GM12872 (cell line): ENCODE measurements at regions not wholly inside any gene's neighbourhood (a gene's known extent, or its start where the extent isn't known, plus 50 kb on each side); places are given as distances from the start of the nearest gene placed in this dataset.

Source experiments
- CTCF ChIP-seq: IDR thresholded peaks from 3 replicates; pipeline ENCODE4 v1.5.1; 2011; ENCODE audit warnings: low read depth, mild to moderate bottlenecking, low read length, moderate library complexity; ENCODE audit not compliant: insufficient read depth

DNA sequence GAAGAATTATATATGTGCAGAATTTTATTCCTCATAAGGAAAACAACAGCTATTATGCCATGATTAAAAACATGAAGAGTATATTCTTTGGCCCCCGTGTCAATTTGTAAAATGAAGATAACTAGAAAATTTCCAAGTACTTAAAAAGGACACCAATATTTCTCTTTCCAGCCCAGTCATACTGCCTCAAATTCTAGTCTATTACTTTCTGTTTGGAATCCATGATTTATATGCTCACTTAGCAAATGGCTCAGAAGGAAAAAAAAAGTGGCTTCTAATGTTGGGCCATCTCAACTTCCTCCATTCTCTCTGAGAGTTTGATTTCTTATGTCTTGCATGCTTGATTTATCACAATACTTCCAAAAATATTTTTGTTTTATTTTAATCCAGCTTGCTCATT, 1431.1 kb downstream of the AMY1C start:
- TF ChIP-seq CTCF: no peak

GRCh38 chr1:105204836-105205371, 1455.2 kb downstream of the AMY1C start:
- TF ChIP-seq CTCF: no peak

- TF ChIP-seq CTCF: no peak
Measured at GRCh38 chr1:105208581-105208980, 1458.9 kb downstream of the AMY1C start.

GRCh38 chr1:105210747-105211146, 1461.0 kb downstream of the AMY1C start:
- no peak for TF ChIP-seq CTCF

DNA sequence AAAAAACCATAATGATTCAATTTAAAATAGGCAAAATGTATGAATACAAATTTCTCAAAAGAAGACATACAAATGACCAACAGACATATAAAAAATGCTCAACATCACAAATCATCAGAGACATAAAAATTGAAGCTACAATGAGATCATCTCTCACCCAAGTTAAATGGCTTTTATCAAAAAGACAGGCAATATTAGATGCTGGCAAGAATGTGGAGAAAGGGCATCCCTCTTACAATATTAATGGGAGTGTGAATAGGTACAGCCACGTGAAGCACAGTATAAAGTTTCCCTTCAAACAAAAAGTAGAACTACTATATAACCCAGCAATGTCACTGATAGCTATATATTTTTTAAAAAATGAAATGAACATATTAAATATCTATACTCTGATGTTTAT, 1481.7 kb downstream of the AMY1C start:
- no peak for TF ChIP-seq CTCF

DNA sequence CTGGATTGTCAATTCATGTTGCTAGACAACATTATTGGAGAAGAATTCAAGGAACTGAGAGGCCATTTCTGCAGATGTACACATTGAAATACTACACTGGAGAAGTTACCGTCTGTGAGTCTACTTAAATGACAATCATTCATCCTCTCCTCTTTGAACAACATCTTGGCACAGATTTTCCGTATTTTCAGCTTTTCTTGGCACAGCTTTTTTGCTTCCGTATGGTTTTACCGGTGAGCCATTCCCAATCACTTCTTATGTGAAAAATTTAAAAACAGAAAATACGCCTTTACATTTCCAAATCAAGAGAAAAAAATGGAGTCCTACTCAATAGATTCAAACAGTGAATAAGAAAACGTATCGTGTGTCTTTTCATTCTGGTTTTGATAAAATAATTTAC, 1493.7 kb downstream of the AMY1C start:
- no peak for TF ChIP-seq CTCF

GRCh38 chr1:105243969-105244368, 1494.3 kb downstream of the AMY1C start:
- TF ChIP-seq CTCF: no peak
